ENCODE measurements at regions not wholly inside any gene's neighbourhood (a gene's known extent, or its start where the extent isn't known, plus 50 kb on each side); places are given as distances from the start of the nearest gene placed in this dataset.

DNA sequence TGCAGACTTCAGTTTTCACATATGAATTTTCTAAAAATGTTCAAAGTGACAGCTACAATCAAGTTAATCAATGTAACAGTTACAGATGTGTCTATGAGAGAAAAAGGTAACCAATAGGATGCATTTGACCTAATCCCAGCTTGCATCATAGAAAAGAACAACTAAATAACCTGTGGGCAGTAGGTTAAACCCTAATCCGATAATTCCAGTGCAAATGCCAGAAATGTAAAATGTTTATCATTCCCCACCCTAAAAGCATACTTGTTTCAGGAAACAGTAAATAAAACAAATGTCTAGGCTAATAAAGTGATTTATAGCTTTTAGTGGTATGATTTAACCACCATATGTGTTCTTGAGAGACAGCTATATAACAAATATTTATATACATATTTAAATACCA is 592.6 kb downstream of the PRELID2 start:
- TF ChIP-seq, protein P1, sequence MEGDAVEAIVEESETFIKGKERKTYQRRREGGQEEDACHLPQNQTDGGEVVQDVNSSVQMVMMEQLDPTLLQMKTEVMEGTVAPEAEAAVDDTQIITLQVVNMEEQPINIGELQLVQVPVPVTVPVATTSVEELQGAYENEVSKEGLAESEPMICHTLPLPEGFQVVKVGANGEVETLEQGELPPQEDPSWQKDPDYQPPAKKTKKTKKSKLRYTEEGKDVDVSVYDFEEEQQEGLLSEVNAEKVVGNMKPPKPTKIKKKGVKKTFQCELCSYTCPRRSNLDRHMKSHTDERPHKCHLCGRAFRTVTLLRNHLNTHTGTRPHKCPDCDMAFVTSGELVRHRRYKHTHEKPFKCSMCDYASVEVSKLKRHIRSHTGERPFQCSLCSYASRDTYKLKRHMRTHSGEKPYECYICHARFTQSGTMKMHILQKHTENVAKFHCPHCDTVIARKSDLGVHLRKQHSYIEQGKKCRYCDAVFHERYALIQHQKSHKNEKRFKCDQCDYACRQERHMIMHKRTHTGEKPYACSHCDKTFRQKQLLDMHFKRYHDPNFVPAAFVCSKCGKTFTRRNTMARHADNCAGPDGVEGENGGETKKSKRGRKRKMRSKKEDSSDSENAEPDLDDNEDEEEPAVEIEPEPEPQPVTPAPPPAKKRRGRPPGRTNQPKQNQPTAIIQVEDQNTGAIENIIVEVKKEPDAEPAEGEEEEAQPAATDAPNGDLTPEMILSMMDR (IDR thresholded peaks at IDR 0.05), result no peak
- TF ChIP-seq POLR2A (IDR thresholded peaks at IDR 0.05), result no peak
